LNCAP (cell line): ENCODE measurements at regions not wholly inside any gene's neighbourhood (a gene's known extent, or its start where the extent isn't known, plus 50 kb on each side); places are given as distances from the start of the nearest gene placed in this dataset.

Source experiments
- TF ChIP-seq, protein P1 (sequence below): fragments of 450-650 bp; IDR thresholded peaks from 2 replicates; pipeline ENCODE4 v1.5.1; 2017; ENCODE audit warnings: mild to moderate bottlenecking

DNA sequence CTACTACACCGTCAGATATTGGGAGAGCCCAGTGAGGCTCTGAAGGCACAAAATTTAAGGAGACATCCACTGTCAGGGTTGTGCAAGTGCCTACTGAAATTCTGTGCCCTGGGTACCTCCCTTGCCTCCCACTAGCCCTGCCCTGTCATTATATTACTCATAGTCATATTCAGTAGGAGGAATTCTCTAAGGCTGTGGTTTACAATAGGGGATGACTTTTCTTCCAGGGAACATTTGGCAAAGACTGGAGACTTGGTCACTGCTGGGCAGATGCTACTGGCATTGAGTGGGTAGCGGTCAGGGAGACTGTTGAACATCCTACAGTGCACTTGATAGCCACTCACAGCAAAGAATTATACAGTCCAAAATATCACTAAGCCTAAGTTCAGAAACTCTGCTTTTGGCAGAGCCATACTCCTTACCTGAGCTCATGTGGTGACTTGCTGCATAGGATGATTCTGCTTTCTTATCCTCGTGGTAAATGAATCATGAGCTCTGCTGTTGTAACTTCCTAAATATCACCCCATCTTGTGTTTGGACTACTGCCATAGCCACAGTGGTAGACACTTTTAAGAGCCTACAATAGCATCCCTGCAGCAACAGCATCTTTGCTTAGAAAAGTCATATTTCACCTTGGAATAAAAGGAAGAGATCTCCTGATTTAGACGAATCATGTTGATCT lies 563.4 kb upstream of the PLXNA2 start:
- TF ChIP-seq, protein P1, sequence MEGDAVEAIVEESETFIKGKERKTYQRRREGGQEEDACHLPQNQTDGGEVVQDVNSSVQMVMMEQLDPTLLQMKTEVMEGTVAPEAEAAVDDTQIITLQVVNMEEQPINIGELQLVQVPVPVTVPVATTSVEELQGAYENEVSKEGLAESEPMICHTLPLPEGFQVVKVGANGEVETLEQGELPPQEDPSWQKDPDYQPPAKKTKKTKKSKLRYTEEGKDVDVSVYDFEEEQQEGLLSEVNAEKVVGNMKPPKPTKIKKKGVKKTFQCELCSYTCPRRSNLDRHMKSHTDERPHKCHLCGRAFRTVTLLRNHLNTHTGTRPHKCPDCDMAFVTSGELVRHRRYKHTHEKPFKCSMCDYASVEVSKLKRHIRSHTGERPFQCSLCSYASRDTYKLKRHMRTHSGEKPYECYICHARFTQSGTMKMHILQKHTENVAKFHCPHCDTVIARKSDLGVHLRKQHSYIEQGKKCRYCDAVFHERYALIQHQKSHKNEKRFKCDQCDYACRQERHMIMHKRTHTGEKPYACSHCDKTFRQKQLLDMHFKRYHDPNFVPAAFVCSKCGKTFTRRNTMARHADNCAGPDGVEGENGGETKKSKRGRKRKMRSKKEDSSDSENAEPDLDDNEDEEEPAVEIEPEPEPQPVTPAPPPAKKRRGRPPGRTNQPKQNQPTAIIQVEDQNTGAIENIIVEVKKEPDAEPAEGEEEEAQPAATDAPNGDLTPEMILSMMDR: no peak

DNA sequence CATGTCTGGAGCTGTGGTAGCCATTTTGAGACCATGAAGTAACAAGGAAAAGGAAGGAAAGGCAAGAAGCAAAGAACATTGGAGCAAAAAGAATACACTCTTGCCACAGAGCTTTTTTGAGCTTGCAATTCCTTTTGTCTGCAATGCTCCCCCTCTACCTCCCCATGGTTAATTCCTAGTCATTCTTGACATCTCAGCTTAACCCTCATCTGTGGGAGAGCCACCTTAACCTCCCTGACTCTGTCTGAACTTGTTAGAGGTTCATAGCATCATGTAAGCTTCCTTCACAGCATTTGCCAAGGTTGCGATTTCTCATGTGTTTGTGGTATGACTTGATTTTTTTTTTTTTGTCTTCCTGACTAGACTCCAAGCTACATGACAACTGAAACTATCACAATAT lies 564.1 kb upstream of the PLXNA2 start:
- TF ChIP-seq, protein P1: no peak

DNA sequence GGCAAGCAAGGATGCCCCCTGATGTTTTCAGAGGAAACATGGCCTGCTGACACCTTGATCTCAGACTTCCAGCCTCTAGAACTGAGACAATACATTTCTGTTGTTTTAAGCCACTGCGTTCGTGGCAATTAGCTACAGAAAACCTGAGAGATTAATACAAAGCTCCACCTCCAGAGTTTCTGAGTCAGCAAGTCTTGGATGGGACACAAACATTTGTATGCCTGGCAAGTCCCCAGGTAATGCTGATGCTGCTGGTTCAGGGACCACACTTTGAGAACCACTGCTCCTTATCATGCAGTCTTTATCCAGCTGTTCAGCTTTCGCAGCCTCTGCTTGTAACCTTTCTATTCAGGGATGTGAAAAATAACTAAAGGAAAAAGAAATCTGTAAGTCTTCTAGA lies 565.7 kb upstream of the PLXNA2 start:
- TF ChIP-seq, protein P1: no peak

DNA sequence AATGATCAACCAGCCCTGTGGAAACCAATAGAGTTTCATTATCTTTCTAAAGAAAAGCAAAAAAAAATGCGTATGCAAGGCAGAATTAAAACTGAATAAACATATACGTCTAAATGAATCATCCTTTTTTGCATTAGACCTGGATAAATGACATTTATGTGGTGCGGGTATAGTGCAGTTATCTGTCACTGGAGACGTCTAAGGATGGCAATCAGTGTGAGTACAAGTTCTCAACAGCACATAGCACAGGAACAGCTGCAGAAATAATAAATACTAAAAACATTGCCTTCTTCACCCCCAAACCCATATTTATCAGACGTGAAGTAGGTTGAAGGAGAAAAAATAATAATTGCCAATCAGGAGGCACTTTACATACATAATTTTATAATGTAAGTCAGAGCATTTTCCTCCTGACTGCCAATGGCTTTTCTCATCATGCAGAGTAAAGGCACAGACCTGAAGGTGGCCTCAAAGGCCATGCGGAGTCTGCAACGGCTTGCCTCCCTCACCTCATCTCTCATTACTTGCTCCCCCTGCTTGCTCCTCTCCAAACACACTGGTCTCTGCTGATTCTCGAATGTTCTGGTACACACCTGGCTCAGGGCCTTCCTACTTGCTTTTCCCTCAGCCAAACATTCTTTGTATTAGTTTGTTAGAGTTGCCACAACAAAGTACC lies 574.7 kb upstream of the PLXNA2 start:
- TF ChIP-seq, protein P1: no peak

DNA sequence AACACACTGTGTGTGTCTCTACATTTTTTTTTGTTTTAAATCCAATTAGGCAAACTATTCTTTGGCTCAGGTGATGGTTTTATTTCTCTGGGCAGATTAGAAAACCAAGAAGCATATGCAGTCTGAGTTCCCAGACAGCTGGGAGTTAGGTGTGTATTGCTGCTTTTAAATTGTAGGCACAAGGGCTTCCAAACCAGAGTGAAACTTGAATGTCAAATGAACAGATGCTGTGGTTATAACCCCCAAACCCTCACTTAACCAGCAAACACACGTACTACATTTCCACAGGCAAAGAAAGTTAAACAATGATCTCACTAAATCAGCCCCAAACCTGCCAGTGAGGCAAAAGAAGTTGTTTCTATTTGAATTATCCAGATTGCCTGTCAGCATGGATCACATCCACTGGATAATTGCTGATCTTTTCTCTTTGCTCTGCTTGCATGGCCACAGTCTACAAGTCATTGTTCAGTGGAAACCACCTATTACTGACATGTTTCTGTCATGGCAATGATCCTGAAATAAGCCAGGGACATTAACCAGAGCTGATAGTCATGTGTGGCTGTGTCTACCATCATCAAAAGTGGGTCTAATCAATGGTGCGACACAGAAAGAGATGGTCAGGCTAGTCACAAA lies 576.5 kb upstream of the PLXNA2 start:
- TF ChIP-seq, protein P1: no peak

DNA sequence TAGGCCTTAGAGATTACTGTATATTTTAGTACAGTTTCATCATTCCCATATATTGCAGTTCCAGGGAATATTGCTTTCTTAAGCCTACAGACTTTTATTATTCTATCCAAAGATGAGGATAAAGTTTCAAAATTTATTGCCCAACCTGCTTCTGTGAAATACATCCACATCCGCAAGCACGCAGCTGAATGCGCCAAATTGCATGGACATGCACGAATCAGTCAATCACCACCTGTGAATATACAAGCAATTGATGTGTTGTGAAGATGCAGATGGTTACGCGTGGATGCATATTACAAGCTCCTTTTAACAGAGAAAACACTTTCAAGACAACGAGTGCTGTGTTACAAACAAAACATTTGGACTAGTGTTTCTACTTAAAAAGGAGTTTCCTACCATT lies 577.8 kb upstream of the PLXNA2 start:
- TF ChIP-seq, protein P1: no peak

DNA sequence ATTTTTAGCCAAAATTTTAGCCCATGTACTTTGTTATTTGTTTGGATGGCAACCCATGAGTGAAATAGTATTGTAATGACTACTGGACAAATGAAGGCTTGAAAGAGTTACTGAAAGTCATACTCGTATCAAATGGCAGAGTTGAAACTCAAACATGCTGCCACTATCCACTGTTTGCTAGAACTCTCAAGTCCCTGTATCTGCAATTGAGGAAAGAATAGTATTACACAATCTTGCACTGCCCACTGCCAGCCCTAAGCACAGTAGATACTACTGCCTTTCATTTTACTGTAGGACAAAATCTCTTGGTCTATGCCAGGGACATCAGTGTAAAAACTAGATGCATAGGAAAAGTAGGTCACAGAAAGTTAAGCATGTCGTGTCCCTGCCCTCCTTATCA lies 581.1 kb upstream of the PLXNA2 start:
- TF ChIP-seq, protein P1: no peak
